HUDEP-2 (cell line): ENCODE measurements at regions not wholly inside any gene's neighbourhood (a gene's known extent, or its start where the extent isn't known, plus 50 kb on each side); places are given as distances from the start of the nearest gene placed in this dataset.
A peak's percentile ranks its signal among the peaks of the same experiment; 100 is the strongest.
"Not testable (repeated sequence)": the region's sequence is repeated elsewhere in the genome, so short reads cannot be mapped to it uniquely, and the experiment has no call there.

Experiments used
- DNase-seq, 76 experiments: peaks; one replicate each; lab custom pipeline; 2025; ENCODE audit not compliant: unreplicated experiment in 76 of 76; lab: John Stamatoyannopoulos, UW

DNA sequence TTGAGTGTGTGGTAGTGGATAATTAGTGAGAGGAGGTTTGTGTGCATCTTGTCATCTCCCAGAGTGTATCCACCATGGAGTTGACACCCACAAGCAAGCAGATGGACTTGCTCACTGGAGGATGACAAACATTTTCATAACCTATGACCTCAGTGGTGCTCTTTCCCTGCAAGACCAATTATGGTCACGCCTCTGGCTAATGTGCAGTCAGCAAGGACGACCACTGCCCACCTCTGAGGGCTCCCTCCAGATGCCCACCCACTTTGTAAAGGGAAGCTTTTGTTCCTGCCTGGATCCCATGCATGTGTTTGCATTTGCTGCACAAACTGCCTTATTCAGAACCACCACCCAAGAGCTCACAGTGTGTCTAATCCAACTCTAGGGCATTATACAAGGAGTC is 982.8 kb downstream of the TMEM121 start:
- no peak for DNase-seq

DNA sequence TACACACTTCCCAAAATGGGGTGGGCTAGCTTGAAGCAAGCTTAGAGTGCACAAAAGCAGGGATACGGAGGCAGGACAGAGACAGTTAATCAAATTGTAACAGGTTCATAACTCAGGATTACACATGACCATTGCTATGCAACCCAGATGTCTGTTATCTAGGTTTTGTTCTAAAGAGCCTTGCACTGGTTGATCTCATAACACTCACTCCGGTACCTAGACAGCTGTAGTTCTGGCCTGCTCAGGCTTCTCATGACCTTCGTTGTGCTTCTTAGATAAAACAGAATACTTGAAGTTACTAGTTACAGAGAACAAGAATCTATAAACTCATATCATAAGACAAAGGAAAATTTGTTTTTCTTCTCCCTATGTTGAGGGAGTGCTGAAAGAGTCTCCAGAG is 983.4 kb downstream of the TMEM121 start:
- DNase-seq = no peak

DNA sequence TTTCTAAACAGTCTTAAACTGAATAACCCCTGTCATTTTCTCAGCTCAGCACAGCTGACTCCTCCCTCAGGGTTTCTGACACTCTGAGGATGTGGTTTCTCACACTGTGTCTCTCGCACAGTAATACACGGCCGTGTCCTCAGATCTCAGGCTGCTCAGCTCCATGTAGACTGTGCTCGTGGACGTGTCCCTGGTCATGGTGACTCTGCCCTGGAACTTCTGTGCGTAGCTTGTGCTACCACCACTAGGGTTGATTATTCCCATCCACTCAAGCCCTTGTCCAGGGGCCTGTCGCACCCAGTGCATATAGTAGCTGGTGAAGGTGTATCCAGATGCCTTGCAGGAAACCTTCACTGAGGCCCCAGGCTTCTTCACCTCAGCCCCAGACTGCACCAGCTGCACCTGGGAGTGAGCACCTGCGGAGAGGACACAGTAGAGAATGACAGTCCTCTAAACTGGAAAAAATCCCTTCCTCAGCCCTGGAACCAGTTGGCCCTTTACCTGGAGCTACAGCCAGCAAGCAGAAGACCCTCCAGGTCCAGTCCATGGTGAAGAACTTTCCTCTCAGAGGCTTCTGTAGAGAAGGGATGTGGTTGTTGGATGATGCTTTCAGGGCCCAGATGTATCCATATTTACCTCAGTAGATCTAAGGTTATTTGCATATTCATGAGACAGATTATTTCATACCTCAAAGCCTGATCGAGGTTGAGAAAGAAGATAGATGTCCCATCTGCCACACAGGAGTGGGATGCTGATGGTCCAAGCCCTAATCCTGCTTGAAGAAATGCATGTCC is 984.8 kb downstream of the TMEM121 start:
- DNase-seq = no peak

DNA sequence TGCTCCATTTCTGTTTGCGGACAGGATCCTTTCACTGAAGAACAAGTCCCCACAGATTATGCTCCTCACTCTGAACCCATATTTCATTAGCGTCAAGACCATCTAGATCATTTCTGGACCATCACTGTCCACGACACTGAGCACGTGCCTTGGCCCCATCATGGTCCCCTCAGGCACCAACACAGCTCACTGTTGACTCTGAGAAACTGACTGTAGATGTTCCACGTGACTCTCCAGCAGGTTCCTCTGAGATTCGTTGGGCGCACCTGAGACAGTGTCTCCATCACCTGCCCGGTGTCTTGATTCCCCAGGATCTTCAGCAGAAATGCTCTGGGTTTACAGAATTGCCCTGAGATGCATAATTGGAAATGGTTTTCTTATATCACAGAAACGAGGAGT is 985.4 kb downstream of the TMEM121 start:
- no peak for DNase-seq

DNA sequence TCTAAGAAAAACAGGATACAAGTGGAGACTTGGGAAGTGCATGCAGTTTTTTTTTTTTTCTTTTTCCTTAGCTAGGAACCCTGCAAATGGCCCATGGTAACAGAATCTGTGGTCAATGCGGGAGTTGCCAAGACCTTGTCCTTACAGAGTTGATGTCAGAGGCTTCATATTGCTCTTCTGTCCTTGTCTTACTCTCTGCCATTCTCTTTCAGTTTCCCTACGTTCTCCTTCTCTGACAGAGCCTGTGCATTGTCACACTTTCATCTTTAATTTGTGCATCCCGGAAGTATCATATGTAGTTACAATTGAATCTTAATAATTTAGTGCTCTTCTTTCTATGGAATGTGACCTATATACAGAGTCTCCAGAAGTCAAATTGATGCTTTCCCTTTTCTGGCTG is 986.9 kb downstream of the TMEM121 start:
- DNase-seq = no peak

DNA sequence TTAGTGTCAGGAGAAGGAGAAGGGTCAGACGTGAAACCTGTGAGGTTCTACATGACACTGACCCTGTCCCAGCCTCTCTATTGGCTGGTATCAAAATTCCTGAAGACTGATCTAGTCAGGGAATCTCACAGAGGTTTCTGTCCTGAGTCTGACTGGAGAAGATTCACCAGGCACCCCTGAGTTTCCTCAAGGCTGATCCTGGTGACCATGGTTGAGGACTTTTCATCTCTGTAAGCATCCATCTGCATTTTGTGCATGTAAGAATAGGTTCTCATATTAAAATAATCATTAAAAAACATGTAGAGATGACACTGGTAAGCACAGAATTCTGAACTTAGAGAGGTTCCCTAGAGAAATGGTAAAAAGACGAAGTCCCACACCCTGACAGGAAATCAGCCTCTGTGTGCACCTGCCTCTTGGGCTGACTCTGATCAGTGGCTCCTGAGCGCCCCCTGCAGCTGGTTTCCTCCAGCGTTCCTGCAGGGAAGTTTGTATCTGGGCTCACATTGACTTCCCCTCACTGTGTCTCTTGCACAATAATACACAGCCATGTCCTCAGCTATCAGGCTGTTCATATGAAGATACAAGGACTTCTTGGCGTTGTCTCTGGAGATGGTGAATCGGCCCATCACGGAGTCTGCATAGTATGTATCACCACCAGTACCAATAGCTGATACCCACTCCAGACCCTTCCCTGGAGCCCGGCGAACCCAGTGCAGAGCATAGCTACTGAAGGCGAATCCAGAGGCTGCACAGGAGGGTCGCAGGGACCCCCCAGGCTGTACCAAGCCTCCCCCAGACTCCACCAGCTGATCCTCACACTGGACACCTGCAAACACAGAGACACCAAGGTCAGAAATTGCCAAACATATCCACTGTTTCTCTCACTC is 991.9 kb downstream of the TMEM121 start:
- DNase-seq = peak in 13 of 76 experiments; percentile 1 to 27 (median 13)

DNA sequence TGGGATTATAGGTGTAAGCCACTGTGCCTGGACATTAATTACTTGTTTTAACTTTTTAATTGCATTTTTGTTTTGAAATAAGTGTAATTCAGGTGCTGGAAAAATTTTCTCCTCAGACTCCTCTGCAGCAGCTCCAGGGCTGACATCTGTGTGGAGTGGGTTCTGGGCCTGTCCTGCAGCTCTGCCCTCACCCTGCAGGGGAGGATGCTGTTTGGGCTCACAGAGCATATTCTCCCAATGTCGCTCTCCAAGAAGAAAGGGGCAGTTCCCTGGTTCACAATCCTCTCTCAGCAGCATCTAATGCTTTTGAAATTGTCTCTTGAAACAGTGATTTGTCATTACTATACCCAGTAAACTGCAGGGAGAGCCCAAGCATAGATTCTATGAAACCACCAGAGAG is 995.7 kb downstream of the TMEM121 start:
- not testable (repeated sequence) for DNase-seq

DNA sequence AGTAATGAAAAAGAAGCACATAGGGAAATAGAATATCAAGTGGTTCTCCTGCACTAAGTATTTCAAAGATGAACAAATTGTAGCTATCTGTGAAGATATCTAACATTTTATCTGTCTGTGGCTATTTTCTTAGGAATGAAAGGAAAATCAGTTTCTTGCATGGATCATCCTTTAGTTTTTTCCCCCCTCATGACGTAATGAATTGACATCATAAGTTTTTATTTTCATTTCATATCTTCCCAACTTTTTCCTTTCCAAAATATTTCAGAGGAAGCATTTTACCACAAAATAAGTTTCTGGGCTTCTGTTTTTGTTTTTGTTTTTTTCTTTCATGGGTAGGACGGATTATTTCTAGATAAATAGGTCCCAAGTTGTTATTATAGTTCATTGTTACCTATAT is 996.6 kb downstream of the TMEM121 start:
- no peak for DNase-seq

DNA sequence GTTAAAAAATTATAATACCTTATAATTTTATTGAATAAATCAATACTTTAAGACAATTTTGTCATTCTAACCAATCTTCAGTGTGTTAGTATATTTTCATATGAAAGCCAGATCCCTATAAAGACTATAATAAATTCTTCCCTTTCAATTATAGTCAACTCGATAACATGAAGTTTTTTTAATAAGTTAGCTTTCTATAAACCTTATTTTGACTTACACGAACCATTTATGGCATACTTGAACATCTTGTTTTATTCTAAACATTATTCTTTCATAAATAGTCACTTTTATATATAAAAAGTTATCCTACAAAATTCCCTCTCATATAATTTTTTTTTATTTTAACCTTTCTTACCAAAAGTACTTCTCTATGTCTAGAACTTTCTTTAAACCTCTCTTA is 1002.3 kb downstream of the TMEM121 start:
- DNase-seq = no peak

DNA sequence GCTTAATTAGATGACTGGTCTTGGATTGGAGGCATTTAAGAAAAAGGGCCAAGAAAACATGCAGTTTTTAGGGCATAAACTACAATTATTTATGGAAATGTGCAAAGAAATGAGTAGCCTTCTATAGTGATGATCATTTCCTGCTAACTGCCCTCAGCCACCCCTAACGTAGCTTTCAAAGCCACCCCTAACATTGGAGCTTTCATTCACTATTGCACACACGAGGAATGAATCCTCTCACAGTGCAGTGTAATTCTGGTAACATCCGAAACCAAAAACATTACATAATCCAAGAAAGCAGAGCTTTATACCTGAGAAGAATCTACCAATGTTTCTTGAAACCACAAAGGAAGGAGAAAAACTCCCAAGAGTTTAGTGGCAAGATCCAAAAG is 1003.6 kb downstream of the TMEM121 start:
- DNase-seq = no peak

DNA sequence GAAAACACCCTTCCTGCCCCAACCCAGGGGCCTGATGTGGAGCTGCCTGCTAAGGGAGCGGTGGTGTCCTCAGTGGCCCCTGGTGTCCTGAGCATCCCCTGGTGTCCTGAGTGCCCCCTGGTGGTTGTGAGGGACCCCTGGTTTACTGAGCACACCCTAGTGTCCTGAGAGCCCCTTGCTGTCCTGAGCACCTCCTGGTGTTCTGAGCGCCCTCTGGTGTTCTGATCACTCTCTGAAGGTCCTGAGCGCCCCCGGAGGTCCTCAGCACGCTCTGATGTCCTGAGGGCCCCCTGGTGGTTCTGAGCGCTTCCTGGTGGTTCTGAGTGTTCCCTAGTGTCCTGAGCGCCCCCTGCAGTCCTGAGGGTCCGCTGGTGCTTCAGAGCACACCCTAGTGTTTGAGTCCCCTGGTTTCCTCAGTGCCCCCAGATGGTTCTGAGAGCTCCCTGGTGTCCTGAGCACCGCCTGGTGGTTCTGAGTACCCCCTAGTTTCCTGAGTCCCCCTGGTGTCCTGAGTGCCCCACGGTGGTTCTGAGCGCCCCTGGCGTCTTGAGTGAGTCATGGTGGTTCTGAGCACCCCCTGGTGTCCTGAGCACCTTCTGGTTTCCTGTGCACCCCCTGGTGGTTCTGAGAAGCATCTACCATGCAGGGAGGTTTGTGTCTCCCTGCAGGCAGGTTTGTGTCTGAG is 1004.2 kb downstream of the TMEM121 start:
- peak in 9 of 76 experiments; percentile 1 to 44 (median 24) for DNase-seq

DNA sequence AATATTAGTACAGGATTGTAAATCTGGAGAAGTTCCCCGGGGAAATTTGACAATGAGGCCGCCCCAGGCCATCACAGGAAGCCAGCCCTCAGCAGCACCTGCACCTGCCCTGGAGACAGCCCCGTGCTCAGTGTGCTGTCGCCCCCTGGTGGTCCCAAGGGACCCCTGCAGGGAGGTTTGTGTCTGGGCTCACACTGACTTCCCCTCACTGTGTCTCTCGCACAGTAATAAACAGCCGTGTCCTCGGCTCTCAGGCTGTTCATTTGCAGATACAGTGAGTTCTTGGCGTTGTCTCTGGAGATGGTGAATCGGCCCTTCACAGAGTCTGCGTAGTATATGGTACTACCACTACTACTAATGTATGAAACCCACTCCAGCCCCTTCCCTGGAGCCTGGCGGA is 1011.2 kb downstream of the TMEM121 start:
- DNase-seq = not testable (repeated sequence)

DNA sequence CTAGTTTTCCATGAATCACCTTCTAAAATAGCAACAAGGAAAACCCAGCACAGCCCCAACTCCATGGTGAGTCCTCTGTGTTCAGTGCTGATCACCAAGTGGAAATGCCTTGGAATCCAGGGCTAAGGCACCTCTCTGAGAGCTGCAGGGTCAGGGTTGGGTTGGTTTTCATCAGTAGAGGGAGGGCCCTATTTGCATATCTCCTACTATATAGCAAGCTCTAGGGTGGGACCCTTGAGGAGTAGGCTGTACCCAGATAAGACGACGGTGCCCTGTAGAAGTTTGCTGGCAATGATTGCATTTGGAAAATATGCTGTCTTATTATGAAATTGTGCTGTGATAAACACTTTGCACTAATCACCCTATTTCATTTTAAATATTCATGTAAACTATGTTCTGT is 1011.8 kb downstream of the TMEM121 start:
- peak in 2 of 76 experiments; percentile 8 to 20 for DNase-seq

DNA sequence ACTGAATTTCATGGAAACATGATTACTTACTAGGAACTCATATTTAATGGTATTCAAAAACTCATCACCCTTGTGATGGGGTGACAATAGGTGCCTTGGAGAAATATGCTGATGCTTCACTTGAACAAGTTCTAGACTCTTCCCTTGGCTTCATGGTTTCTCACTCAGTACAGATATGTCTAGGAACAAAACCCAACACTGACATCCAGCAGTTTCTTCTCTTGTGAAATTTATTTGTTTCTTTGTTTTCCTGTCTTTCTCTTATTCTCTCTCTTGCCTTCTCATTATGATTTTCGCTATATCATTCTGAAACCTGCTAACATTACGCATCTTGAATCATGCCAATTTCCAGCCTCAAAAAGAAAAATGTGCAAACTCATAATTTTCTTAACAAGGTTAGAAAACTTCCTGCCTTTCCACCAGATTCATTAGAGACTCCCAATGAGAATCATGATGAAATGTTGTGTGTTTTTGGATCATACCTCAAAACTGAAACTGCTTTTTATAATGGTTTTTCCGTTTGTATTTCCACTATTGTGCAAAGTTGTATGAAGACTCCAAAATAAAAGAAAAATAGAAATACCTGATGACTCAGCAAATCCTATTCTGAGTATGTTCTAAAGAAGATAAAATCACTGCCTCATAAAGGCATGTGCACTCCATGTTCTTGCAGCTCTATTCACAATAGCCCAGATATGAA is 1021.5 kb downstream of the TMEM121 start:
- DNase-seq = no peak

DNA sequence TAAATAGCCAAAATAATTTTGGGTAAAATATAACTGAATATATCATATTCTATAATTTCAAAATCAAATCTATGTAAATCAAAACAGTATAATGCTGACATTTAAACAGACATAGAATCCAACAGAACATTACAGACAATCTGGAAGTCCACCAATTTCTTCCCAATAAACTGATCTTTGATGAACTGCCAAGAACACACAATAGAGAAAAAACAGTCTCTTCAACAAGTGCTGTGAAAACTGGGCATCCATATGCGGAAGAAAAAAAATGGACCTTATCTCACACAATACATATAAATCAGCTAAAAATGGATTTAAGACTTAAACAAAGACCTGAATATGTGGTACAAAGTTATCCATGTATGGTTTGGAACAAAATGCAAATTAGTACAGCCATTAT is 1022.7 kb downstream of the TMEM121 start:
- DNase-seq = no peak

DNA sequence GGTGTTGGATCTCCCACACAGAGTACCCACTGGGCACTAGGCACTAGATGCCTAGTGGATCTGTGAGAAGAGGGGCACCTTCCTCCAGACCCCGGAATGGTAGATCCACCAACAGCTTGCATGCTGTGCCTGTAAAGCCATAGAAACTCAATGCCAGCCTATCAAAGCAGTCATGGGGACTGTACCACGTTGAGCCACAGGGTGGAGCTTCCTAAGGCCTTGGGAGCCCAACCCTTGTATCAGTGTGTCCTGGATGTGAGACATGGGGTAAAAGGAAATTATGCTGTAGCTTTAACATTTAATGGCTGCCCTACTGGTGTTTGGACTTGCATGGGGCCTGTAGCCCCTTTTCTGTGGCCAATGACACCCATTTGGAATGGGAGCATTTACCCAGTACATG is 1024.9 kb downstream of the TMEM121 start:
- DNase-seq = peak in 5 of 76 experiments; percentile 8 to 34 (median 20)

DNA sequence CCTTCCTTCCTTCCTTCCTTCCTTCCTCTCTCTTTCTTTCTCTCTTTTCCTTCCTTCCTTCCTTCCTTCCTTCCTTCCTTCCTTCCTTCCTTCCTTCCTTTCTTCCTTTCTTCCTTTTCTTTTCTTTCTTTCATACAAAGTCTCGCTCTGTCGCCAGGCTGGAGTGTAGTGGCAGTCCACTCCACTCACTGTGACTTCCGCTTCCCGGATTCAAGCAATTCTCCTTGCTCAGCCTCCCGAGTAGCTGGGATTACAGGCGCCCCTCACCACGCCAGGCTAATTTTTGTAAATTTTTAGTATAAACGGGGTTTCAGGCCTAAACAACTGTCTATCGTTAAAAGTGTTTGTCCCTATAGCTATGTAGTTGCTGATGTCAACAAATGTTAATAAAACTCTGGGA is 1029.8 kb downstream of the TMEM121 start:
- not testable (repeated sequence) for DNase-seq

DNA sequence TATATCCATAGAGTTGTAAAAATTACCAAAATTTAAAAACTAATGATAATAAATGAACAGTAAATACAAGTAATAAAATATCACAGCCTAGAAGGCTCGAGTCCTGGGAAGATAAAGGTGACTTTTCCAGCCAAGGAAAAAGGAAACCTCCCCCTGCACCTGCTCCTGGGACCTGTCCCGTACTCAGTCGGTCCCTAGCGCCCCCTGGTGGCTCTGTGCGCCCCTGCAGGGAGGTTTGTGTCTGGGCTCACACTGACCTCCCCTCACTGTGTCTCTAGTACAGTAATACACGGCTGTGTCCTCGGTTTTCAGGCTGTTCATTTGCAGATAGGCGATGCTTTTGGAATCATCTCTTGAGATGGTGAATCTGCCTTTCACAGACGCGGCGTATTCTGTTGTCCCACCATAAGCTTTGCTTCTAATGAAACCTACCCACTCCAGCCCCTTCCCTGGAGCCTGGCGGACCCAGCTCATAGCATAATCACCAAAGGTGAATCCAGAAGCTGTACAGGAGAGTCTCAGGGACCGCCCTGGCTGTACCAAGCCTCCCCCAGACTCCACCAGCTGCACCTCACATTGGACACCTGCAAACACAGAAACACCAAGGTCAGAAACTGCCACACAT is 1030.4 kb downstream of the TMEM121 start:
- DNase-seq = peak in 59 of 76 experiments; percentile 3 to 75 (median 41)

DNA sequence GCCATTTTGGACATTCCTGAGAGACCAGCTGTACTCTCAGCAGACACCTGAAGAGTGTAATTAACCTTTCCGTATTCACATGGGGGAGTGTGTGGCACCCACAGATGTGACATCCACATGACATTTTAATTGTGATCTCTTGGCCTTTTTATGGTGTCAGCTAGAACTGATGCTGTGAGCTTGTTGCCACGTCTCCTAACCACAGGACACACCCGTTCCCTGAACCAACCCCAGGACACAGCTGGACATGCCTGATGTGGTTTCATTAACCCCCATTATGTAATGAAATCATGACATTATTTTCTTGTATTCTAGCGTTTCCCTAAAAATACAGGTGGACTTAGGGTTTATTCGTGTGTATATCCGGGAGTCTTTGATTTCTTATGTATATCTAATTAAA is 1036.1 kb downstream of the TMEM121 start:
- DNase-seq = no peak

DNA sequence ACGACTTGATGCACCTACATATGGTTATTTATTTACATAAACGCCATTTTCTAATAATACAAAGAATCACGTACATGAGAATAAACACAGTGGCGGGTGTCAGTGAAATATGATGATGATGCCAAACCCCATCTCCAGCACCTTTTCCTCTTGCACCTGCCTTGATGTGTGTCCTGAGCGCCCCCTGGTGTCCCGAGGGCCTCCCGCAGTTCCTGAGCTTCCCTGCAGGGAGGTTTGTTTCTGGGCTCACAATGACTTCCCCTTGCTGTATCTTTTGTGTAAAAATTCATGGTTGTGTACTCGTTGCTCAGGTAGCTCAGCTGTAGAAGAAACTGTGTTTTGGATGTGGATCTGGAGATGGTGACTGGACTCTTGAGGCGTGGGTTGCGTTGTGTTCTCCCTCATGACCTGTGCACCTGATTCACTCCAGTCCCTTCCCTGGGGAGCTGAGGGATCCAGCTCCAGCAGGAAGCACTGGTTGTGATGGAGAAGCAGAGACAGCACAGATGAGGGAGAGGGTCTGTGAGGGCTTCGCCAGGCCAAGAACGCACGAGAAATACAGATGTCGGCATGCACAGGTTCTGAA is 1037.8 kb downstream of the TMEM121 start:
- peak in 51 of 76 experiments; percentile 1 to 64 (median 25) for DNase-seq
